NCI-H82 (cell line): ENCODE measurements at regions not wholly inside any gene's neighbourhood (a gene's known extent, or its start where the extent isn't known, plus 50 kb on each side); places are given as distances from the start of the nearest gene placed in this dataset.
A peak's percentile ranks its signal among the peaks of the same experiment; 100 is the strongest.
"Not testable (repeated sequence)": the region's sequence is repeated elsewhere in the genome, so short reads cannot be mapped to it uniquely, and the experiment has no call there.

Source experiments
- DNase-seq: peaks from one replicate; lab custom pipeline; 2025; lab: John Stamatoyannopoulos, UW

DNA sequence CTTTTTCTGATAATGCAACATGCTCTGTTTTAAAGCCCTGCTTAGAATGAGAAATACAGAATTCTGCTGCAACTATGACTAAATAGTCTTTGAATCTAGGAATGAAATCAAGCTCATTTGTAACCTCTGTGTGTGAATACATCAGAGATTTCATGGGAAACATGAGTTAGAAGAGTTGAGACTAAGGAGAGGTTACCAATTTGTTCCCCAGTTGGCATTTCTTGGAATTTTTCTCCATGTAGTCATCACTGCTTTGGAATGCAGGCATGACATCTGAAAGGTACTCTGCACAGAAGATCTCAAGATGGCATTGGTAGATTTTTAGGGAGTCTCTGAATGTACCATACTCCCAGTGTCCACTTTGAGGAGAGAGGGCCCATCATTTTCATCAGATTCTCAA is 237.2 kb downstream of the TFAP2A start:
- DNase-seq = no peak

DNA sequence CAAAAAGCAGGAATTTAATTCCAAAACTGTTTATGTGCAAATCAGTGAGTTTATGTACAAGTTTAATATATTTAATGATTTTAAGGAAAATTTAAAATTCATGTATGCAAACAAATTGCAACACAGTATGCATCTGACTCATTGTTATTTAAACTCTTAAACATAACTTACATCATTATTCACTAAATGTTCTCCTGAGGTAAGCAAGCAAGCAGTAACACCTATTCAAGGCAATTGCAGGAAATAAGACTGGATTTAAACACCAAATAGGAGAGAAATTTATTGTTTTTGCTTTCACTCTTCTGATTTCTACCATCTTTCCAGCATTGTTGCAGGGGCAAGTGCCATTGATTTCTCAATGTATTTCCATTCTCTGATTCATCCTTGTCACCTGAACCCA is 239.5 kb downstream of the TFAP2A start:
- DNase-seq = no peak

DNA sequence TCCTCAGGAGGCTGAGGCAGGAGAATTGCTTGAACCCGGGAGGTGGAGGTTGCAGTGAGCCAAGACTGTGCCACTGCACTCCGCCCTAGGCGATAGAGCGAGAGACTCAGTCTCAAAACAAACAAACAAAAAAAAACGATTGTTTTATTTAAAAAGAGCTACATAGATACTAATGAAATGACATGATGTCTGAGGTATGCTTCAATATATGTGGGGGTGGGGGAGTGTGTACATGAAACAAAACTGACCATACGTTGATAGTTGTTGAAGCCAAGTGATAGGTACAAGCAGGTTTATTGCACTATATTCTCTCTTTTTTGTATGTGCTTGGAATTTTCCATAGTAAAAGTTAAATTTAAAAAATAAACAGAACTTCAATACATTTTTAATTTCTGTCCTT is 240.1 kb downstream of the TFAP2A start:
- no peak for DNase-seq

DNA sequence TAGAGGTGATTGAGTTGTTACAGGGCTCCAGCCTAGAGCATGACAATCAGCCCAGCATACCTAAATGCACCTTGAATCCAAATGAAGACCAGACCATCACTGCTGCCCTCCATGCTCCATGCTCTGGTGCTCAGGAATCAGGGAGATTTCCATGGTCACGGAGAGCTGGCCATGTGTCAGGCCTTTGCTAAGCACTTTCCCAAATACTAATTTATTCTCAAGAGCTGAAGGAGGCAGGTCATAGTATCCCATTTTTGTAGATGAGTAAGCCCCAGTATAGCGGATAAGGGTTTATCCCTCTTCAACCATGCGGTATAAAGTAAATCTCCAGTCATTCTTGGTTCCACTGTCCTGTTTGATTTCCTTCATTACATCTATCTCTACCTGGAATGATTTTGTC is 240.8 kb downstream of the TFAP2A start:
- no peak for DNase-seq

DNA sequence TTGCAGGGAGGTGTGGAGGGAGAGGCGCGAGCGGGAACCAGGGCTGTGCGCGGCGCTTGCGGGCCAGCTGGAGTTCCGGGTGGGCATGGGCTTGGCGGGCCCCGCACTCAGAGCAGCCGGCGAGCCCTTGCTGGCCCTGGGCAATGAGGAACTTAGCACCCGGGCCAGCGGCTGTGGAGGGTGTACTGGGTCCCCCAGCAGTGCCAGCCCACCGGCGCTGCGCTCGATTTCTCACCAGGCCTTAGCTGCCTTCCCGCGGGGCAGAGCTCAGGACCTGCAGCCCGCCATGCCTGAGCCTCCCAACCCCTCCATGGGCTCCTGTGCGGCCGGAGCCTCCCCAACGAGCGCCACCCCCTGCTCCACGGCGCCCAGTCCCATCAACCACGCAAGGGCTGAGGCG is 243.2 kb downstream of the TFAP2A start:
- not testable (repeated sequence) for DNase-seq

DNA sequence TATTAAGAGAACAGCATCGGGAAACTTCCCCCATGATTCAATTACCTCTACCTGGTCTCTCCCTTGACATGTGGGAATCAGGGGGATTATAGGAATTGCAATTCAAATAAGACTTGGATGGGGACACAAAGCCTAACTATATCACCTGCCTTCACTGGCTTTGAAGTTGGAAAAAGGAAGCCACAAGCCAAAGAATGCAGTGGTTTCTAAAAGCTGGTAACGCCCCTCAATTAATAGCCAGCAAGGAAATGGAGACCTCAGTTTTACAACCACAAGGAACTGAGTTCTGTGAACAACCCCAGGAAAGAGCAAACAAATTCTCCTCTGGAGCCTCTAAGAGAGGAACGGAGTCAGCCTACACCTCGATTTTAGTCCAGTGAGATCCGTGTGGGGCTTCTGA is 244.1 kb downstream of the TFAP2A start:
- no peak for DNase-seq

DNA sequence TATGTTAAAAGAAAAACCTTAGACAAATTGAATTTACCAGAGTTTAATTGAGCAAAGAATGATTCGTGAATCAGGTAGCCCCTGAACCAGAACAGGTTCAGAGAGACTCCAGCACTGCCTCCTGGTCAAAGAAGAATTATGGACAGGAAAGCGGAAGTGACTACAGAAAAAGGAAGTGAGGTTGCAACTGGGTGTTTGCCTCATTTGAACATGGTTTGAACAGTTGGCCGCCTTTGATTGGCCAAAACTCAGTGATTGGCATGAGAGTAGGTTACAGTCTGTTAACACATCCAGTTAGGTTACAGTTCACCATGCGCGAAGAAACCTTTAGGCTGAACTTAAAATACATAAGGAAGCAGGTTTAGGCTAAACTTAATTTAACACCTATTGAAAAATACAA is 248.8 kb downstream of the TFAP2A start:
- DNase-seq = no peak

DNA sequence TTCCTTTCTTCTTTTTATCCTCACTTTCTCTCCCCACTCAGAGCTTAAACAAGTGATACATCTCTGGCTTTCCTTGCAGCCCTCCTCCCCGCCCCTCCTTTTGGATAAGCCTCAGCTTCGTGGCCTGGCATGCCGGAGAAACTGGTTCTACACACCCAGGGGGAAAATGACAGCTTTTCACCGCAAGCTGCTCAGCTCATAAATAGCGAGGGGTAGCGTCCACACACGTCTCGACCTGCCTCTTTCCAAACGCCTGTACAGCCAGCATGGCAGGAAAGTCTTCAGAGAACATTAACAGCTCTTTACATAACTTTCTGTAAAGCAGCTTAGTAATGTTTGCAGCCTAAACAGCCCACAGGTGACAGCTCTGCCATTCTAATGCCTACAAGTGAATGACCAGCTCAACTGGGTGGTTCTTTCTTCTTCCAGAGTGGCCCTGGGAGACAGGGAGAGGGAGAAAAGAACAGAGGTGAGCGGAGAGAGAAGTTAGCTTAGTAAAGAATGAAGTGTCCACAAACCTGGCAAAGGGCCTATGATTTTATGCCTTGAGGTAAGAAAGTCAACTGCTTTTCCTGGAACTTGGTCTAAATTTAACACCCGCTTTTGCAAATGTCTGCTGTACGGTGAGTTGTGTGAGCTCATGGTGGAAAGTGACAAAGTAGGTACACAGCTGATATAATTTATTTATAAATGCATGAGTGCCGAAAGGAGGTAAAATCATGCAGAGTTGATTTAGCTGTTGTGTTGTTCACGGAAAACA is 251.5 kb downstream of the TFAP2A start:
- no peak for DNase-seq

DNA sequence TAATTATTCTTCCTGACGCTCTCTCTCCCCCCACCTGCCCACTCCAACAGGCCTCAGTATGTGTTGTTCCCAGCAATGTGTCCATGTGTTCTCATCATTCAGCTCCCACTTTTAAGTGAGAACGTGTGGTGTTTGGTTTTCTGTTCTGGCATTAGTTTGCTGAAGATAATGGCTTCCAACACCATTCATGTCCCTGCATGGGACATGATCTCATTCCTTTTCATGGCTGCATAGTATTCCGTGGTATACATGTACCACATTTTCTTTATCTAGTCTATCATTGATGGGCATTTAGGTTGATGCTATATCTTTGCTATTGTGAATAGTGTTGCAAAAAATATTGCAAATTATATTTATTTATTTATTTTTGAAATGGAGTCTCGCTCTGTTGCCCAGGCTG is 258.0 kb downstream of the TFAP2A start:
- DNase-seq = no peak

DNA sequence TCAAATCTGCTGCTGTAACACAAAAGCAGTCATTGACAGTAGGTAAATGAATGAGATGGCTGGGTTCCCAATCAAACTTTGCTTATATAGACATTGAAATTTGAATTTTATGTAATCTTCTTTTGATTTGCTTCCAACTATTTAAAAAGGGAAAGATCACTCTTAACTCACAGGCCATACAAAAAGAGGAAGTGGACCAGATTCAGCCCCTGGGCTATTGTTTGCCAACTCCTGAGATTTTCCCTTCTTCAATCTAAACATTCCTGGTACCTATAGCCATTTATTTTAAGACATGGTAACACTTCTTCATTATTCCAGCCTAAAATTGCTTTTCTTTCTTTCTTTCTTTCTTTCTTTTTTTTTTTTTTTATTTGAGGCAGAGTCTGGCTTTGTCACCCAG is 260.6 kb downstream of the TFAP2A start:
- no peak for DNase-seq

DNA sequence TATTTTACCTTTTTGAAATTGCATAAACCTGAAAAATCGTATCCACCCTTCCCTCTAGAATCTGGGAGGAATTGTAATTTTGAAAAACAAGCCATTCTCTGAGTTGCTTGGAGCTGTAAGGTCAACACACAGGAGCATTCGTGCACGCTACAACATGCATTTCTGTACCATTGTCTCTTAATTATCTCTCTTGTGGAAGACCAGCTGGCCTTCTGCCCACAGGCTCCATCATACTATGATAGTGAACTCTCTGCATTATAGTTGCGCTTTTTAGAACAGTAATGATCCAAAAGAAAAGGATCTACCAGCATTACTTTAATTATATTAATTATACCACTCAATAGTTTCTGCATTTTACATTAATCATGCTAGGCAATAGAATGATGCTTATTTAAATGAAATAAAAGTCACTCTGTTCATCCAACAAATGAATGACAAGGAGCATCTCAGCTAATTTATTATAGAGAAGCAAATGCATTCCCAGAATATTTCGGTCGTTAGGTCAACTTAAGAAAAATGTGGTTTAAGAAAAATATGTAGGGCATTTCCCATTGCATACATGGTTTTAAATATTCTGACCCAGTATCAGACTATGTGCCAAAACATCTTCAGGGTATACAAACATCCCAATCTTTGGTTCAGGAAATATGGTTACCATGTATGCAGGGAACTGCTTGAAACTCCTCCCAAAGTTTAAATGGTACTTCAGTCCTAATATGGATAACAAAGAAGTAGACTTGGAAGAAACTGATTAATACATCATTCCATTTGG is 263.5 kb downstream of the TFAP2A start:
- no peak for DNase-seq

DNA sequence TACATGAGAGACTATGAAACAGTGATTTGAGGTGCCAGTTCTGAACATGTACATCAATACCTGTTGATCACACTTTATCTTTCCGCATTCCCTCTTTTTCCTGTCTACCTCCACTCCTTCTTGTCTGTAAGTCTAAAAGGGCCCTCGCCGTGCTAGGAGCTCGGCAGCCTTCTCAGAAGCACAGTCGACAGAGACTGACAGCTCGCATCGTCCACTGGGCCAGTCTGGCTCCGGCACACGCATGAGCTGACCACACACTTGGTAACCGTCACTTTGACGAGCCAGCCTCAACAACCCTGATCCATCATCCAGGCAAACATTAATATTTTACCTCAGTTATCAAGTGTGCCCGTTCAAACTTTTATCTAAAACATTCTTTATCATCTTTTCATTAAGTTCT is 265.3 kb downstream of the TFAP2A start:
- DNase-seq = no peak

DNA sequence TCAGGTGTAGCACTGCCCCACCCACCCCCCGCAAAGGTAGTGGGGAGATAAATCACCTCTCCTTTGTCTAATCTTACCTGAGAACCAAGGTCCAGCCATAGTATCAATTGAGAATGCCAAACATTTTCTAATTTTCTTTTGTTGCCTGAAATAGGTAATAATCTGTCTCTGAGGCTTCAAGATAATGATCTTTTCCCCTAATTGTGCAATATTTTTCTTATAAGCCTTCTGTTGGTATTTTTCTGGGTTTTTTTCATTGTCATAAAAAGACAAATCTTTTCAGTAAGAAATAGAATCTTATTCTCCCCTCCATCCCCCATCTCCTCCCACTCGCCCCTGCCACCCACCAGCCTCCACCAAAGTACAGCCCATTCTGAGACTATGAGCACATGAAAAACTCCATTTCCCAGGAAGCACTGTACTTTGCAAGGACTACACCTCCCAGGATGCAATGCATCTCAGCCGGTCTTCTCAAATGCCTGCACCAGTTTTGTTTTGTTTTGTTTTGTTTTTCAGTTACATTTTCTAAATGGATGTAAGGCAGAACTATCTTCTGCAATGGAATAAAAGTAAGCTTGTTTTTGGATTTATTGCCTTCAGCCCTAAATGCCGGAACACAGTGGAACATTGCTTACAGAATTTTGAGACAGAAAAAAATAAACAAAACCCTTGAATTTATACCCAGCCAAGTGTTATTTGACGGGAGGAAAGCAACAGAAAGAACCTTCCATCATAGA is 268.0 kb downstream of the TFAP2A start:
- DNase-seq = peak; percentile 74

DNA sequence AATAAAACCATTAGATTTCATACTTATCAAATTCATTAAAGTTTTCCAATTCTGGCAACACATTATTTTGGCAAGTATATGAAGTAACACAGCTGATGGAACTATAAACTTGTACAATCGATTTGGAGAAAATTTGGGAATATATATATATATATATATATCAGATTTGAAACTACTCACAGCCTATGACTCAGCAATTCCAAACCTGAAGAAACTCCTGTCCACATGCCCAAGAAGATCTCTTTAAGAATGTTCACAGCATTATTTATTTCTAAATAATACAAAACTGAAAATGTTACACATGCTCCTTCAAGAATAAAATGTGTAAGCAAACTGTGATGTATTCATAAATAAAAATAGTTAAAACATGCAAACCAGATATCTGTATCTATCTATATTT is 270.1 kb downstream of the TFAP2A start:
- no peak for DNase-seq

DNA sequence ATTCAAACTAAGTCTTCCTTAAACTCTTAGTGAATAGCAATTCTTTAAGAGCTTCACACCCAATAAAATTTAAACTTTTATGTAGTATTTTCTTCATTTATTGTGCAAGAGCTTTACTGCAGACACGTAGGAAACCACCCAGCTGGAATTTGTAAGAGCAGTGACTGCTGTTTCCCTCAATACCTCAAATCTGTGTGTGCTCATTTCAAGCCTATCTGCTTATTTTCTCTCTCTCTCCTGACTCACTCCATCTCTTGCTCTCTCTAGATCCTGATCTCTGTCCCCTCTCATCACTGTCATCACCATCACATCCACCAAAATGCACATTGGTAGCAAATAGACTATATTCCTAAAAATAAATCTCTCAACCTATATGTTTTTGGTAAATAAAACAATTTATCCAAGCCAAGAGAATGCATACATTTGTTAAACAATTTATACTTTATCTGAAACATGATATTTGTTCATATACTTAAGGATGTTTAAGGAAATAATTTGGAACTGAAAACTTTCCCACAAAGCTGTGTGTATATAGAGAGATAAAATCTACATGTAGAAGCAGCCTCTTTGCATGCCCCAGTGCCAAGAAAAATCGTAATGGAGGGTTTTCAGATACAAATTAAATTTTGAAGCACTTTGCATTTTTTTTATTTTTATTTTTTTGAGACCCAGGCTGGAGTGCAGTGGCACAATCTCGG is 273.0 kb downstream of the TFAP2A start:
- DNase-seq = no peak

DNA sequence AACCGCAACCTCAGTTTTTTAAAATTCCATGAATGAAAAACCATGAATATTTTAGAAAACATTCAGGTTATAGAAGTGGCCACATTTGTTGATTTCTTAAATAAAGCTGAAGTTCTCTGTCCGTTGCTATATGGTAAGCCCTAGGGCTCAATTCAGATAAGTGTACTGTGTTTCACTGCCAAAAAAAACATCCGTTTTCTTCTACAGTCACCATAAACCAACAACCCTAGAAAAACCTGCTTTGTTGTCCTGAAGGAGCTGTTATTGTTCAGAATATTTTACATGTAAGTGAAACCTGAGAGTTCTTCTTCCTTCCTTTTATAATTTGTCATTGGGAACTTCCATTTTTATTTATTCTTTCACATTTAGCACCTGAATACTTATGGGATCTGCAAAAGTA is 274.1 kb downstream of the TFAP2A start:
- DNase-seq = no peak

DNA sequence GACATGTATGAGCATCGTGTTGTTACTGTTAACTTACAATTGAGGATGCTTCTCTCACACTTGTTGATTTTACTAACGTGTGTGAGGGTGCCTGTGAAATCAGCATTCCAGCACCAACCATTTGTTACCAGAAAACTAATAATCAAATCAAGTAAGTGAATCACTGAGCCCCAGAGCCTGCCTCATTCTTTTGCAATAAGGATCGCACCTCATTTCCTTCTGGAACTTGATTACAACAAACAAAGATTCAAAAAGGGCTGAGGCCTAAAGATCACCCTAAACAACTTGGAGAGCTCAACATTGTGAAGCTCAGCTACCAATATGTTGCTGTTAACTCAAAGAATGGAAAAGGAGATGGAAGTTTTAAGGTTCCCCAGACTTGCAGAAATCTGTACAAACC is 274.7 kb downstream of the TFAP2A start:
- no peak for DNase-seq

DNA sequence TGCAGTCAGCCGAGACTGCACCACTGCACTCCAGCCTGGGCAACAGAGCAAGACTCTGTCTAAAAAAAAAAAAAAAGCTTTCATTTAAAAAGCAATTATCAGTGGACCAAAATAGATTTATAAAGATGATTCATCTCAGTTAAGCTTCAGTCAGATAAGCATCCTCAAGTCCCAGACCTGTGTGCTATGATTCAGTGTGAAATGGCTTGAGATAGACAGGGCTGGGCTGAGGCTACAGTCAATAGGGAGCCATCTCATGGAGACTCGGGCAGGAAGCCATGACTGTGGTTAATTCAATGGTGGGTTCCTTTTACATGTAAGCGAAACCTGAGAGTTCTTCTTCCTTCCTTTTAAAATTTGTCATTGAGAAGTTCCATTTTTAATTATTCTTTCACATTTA is 276.0 kb downstream of the TFAP2A start:
- no peak for DNase-seq

DNA sequence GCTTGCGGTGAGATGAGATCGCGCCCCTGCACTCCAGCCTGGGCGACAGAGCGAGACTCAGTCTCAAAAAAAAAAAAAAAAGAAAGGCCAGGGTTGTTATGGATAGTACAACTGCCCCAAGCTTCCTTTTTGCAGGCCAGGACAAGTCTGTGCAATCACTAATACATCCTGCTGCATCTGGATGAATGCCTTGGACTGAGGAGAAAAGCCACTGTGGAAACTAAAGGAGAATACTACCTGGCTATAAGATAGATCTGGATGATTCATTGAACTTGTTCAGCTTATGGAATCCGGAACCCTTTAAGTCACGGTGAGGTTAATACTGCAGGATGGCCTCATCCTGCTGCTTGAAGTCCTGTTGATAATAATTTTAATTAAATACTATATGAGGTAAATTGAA is 278.2 kb downstream of the TFAP2A start:
- no peak for DNase-seq

DNA sequence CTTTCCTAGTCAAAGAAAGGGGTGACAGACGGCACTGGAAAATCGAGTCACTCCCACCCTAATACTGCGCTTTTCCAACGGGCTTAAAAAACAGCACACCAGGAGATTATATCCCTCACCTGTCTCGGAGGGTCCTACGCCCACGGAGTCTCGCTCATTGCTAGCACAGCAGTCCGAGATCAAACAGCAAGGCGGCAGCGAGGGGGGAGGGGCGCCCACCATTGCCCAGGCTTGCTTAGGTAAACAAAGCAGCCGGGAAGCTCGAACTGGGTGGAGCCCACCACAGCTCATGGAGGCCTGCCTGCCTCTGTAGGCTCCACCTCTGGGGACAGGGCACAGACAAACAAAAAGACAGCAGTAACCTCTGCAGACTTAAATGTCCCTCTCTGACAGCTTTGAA is 280.7 kb downstream of the TFAP2A start:
- DNase-seq = not testable (repeated sequence)

DNA sequence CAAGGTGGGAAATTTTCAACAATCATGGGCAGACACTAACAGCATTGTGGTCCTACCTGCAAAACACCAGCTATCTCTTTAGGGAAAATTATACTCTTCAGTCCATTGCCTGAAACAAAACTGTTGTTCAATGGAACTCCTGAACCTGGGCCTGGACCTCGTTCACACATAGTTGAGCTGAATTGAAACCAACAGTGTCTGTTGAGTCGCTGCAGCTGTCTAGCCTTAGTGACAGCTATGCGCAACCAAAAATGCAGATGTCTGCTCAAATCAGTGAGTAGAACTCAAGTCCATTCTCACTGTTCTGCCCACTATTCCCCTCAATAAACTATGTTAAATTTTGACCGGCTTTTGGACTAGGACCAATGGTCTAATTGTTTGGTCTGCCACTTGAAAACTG is 286.2 kb downstream of the TFAP2A start:
- no peak for DNase-seq

DNA sequence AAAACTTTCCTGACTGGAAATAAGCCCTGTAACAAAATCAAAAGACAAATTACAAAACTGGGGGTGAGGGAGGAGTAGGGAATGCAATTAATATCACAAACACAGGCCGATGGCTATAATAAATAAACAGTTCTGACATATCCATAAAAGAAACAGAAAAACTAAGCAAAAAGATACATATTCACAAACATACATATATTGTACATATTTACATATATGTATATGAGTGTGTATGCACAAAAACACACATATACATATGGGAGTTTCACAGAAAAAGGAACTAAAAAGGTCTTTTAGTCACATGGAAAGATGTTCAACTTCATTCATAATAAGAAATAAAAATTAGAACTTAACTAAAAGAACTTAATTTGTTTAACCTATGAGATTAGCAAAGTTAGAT is 292.7 kb downstream of the TFAP2A start:
- DNase-seq = no peak
